ENCODE measurements at regions not wholly inside any gene's neighbourhood (a gene's known extent, or its start where the extent isn't known, plus 50 kb on each side); places are given as distances from the start of the nearest gene placed in this dataset.

DNA sequence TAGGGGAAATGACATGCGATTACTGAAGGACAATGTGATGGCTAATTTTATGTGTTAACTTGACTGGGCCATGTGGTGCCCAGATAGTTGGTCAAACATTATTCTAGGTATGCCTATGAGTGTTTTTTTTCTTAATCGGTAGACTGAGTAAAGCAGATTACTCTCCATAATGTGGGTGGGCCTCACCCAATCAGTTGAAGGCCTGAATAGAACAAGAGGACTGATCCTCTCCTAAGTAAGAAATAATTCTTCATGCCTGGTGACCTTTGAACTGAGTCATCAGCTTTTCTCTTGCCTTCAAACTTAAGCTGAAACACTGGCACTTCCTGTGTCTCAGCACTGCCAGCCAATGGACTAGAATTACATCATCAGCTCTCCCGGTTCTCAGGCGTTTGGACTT, 164.0 kb upstream of the FGF13 start:
- no peak overlapping the region for H3K4me3 ChIP-seq (ENCODE audit: low read depth in 1 of 3, low read length in 3 of 3)
- no peak overlapping the region for H3K9ac ChIP-seq (ENCODE audit: low read depth in 1 of 2, low read length in 2 of 2)
- no peak overlapping the region for H3K27ac ChIP-seq (ENCODE audit: low read depth in 1 of 2, low read length in 2 of 2)
- no peaks in the 10 kb centered on the region for H3K9me3 ChIP-seq (ENCODE audit: control insufficient read depth in 4 of 4, low read length in 3 of 4)
- H3K36me3 ChIP-seq (ENCODE audit: control insufficient read depth in 4 of 4, insufficient read depth in 3 of 4, low read depth in 1 of 4, low read length in 3 of 4): no peaks in the 10 kb centered on the region
- TF ChIP-seq, protein P1, sequence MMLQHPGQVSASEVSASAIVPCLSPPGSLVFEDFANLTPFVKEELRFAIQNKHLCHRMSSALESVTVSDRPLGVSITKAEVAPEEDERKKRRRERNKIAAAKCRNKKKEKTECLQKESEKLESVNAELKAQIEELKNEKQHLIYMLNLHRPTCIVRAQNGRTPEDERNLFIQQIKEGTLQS (IDR thresholded peaks at IDR 0.05): no peak
- TF ChIP-seq EGR1 (IDR thresholded peaks at IDR 0.05; ENCODE audit: low read depth in 2 of 2) (no peak), RAD21 (IDR thresholded peaks at IDR 0.05) (no peak), FOXA1 (IDR thresholded peaks at IDR 0.05) (no peak), HNF4G (IDR thresholded peaks at IDR 0.05) (no peak), HNF4A (conservative IDR thresholded peaks at IDR 0.05) (no peak)
- TF ChIP-seq, protein P2, sequence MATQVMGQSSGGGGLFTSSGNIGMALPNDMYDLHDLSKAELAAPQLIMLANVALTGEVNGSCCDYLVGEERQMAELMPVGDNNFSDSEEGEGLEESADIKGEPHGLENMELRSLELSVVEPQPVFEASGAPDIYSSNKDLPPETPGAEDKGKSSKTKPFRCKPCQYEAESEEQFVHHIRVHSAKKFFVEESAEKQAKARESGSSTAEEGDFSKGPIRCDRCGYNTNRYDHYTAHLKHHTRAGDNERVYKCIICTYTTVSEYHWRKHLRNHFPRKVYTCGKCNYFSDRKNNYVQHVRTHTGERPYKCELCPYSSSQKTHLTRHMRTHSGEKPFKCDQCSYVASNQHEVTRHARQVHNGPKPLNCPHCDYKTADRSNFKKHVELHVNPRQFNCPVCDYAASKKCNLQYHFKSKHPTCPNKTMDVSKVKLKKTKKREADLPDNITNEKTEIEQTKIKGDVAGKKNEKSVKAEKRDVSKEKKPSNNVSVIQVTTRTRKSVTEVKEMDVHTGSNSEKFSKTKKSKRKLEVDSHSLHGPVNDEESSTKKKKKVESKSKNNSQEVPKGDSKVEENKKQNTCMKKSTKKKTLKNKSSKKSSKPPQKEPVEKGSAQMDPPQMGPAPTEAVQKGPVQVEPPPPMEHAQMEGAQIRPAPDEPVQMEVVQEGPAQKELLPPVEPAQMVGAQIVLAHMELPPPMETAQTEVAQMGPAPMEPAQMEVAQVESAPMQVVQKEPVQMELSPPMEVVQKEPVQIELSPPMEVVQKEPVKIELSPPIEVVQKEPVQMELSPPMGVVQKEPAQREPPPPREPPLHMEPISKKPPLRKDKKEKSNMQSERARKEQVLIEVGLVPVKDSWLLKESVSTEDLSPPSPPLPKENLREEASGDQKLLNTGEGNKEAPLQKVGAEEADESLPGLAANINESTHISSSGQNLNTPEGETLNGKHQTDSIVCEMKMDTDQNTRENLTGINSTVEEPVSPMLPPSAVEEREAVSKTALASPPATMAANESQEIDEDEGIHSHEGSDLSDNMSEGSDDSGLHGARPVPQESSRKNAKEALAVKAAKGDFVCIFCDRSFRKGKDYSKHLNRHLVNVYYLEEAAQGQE (IDR thresholded peaks at IDR 0.05): no peak
- no peak for DNase-seq (ENCODE audit: low spot score)
- no peaks in the 10 kb centered on the region for H3K4me1 ChIP-seq (ENCODE audit: control insufficient read depth in 4 of 4, insufficient read depth in 4 of 4, low read length in 3 of 4)
- no peaks in the 10 kb centered on the region for H3K27me3 ChIP-seq (ENCODE audit: control insufficient read depth in 4 of 4, insufficient read depth in 4 of 4, low read length in 3 of 4)
- 98% methylated on average over 4 of the region's 4 CpGs for WGBS

GRCh38 chrX:138874271-138874935, 162.9 kb upstream of the FGF13 start:
- Histone ChIP-seq H3K27me3 (ENCODE audit: control insufficient read depth in 4 of 4, insufficient read depth in 4 of 4, low read length in 3 of 4) (no peaks in the 10 kb centered on the region), H3K4me1 (ENCODE audit: control insufficient read depth in 4 of 4, insufficient read depth in 4 of 4, low read length in 3 of 4) (no peaks in the 10 kb centered on the region), H3K9me3 (ENCODE audit: control insufficient read depth in 4 of 4, low read length in 3 of 4) (no peaks in the 10 kb centered on the region), H3K4me3 (ENCODE audit: low read depth in 1 of 3, low read length in 3 of 3) (no peak overlapping the region), H3K36me3 (ENCODE audit: control insufficient read depth in 4 of 4, insufficient read depth in 3 of 4, low read depth in 1 of 4, low read length in 3 of 4) (no peaks in the 10 kb centered on the region), H3K27ac (ENCODE audit: low read depth in 1 of 2, low read length in 2 of 2) (no peak overlapping the region), H3K9ac (ENCODE audit: low read depth in 1 of 2, low read length in 2 of 2) (no peak overlapping the region)
- TF ChIP-seq FOXA2 (IDR thresholded peaks at IDR 0.05) (no peak), HNF4A (conservative IDR thresholded peaks at IDR 0.05) (no peak), YY1 (IDR thresholded peaks at IDR 0.05) (no peak), FOXA1 (IDR thresholded peaks at IDR 0.05) (no peak), JUND (IDR thresholded peaks at IDR 0.05) (no peak), EGR1 (IDR thresholded peaks at IDR 0.05; ENCODE audit: low read depth in 2 of 2) (no peak), RXRA (IDR thresholded peaks at IDR 0.05) (no peak), CTCF (IDR thresholded peaks at IDR 0.05; ENCODE audit: low read depth, low read length, missing input control) (no peak), NR2F2 (IDR thresholded peaks at IDR 0.05) (no peak), GABPA (IDR thresholded peaks at IDR 0.05 in 1 of 2, conservative IDR thresholded peaks at IDR 0.05 in 1 of 2) (no peak), SP1 (IDR thresholded peaks at IDR 0.05) (no peak), RAD21 (IDR thresholded peaks at IDR 0.05) (no peak), MAX (IDR thresholded peaks at IDR 0.05) (no peak), TAF1 (conservative IDR thresholded peaks at IDR 0.05) (no peak), ZBTB33 (IDR thresholded peaks at IDR 0.05) (no peak), HNF4G (IDR thresholded peaks at IDR 0.05) (no peak)
- TF ChIP-seq, protein P2 (IDR thresholded peaks at IDR 0.05): no peak
- TF ChIP-seq, protein P1 (IDR thresholded peaks at IDR 0.05): no peak
- 89% methylated on average over 5 of the region's 5 CpGs for WGBS
- no peak for DNase-seq (ENCODE audit: low spot score)
